Kidney (tissue), 13 donors: ENCODE measurements at regions not wholly inside any gene's neighbourhood (a gene's known extent, or its start where the extent isn't known, plus 50 kb on each side); places are given as distances from the start of the nearest gene placed in this dataset.

Experiments
- DNase-seq, 5 donors: peaks; one replicate each; pipeline ENCODE4 v3.0.0-alpha.2; 2013 to 2020
- FAIRE-seq: peaks from 2 replicates; lab custom pipeline; 2012; peaks lifted over from hg19 to GRCh38; lab: Jason Lieb, UNC
- H3K27ac ChIP-seq, 2 donors: one replicate each; pipeline ENCODE4 v1.7.0; 2013; ENCODE audit warnings: low read depth in 2 of 2, low read length in 2 of 2, inconsistent platforms in 1 of 2
- H3K27me3 ChIP-seq: one replicate; pipeline ENCODE4 v1.7.1; 2013; ENCODE audit warnings: low read length, inconsistent platforms; ENCODE audit not compliant: control insufficient read depth, insufficient read depth
- H3K36me3 ChIP-seq, 3 donors: one replicate each; pipeline versions ENCODE4 v1.7.0 to v1.7.1; 2013; ENCODE audit warnings: low read length in 3 of 3, control low read depth in 1 of 3, inconsistent platforms in 1 of 3; ENCODE audit not compliant: insufficient read depth in 3 of 3, control insufficient read depth in 2 of 3
- H3K4me1 ChIP-seq, 3 donors: one replicate each; pipeline versions ENCODE4 v1.7.0 to v1.7.1; 2013; ENCODE audit warnings: low read length in 3 of 3, inconsistent platforms in 1 of 3, low read depth in 1 of 3; ENCODE audit not compliant: control insufficient read depth in 2 of 3, insufficient read depth in 2 of 3
- H3K4me3 ChIP-seq, 3 donors: one replicate each; pipeline versions ENCODE4 v1.7.0 to v1.8.1; 2013; ENCODE audit warnings: low read length in 3 of 3, control low read depth in 1 of 3, inconsistent platforms in 1 of 3
- H3K9ac ChIP-seq, 3 donors: one replicate each; pipeline versions ENCODE4 v1.7.0 to v1.7.1; 2013; ENCODE audit warnings: low read length in 3 of 3, control low read depth in 1 of 3, inconsistent platforms in 1 of 3
- H3K9me3 ChIP-seq, 3 donors: one replicate each; pipeline versions ENCODE4 v1.7.0 to v1.7.1; 2013; ENCODE audit warnings: low read length in 3 of 3, control low read depth in 1 of 3, inconsistent platforms in 1 of 3; ENCODE audit not compliant: control insufficient read depth in 2 of 3, insufficient read depth in 1 of 3
- CTCF ChIP-seq: IDR thresholded peaks from 3 replicates; pipeline ENCODE4 v1.5.1; 2012; ENCODE audit warnings: mild to moderate bottlenecking, moderate library complexity, borderline replicate concordance; ENCODE audit not compliant: insufficient read depth; ENCODE audit errors: extremely low read depth
- intact Hi-C: fragments of 100-400 bp; cut with DNase I; formaldehyde crosslinking; loops from one replicate; pipeline ENCODE4 v1.11.1; 2022
- donor health status: control.
- donor health status: control.
- donor health status: control.
- donor health status: control.
- donor health status: control.
- donor health status: DM: yes; HTN: yes; CAD: no.
- donor health status: Normal renal cell carcinoma (clear cell type).

GRCh38 chr10:58998924-58999713, 177.3 kb upstream of the PHYHIPL start:
- DNase-seq, result peak in 2 of 5 donors; percentile 28 to 87
- H3K9ac ChIP-seq, result no peak overlapping the region
- H3K4me1 ChIP-seq, result peaks cover 0 to 21% (median 13%) of the 10 kb centered on the region in 3 donors
- H3K36me3 ChIP-seq, result no peaks in the 10 kb centered on the region
- FAIRE-seq, result no peak
- H3K4me3 ChIP-seq, result peak overlapping the region in 2 of 3 donors; percentile 7 to 16
- no peaks in the 10 kb centered on the region for H3K9me3 ChIP-seq
- no peaks in the 10 kb centered on the region for H3K27me3 ChIP-seq
- intact Hi-C loops, result no loop called here
- TF ChIP-seq CTCF, result no peak
- H3K27ac ChIP-seq, result peak overlapping the region; percentile 47 to 63

- H3K27ac ChIP-seq, result peak overlapping the region in 1 of 2 donors; percentile 48
- H3K4me3 ChIP-seq, result peak overlapping the region in 1 of 3 donors; percentile 5
- FAIRE-seq, result no peak
Measured at GRCh38 chr10:59000162-59000825, 176.1 kb upstream of the PHYHIPL start.

GRCh38 chr10:59002011-59002410, 174.4 kb upstream of the PHYHIPL start:
- Histone ChIP-seq H3K4me1 (peaks cover 0 to 22% (median 19%) of the 10 kb centered on the region in 3 donors), H3K9me3 (no peaks in the 10 kb centered on the region), H3K4me3 (no peak overlapping the region), H3K27me3 (no peaks in the 10 kb centered on the region), H3K27ac (no peak overlapping the region), H3K9ac (no peak overlapping the region), H3K36me3 (no peaks in the 10 kb centered on the region)
- TF ChIP-seq CTCF, result no peak
- DNase-seq (peak in 1 of 5 donors; percentile 25), FAIRE-seq (no peak)
- intact Hi-C loops, result no loop called here

More at GRCh38 chr10:59000162-59000825, 176.1 kb upstream of the PHYHIPL start:
- no peak overlapping the region for H3K9ac ChIP-seq
- DNase-seq, result no peak
- intact Hi-C loops, result no loop called here
- no peaks in the 10 kb centered on the region for H3K9me3 ChIP-seq
- peaks cover 0 to 16% (median 14%) of the 10 kb centered on the region in 3 donors for H3K4me1 ChIP-seq
- no peak for TF ChIP-seq CTCF
- no peaks in the 10 kb centered on the region for H3K27me3 ChIP-seq
- H3K36me3 ChIP-seq, result no peaks in the 10 kb centered on the region
